ENCODE measurements at regions not wholly inside any gene's neighbourhood (a gene's known extent, or its start where the extent isn't known, plus 50 kb on each side); places are given as distances from the start of the nearest gene placed in this dataset.

- Histone ChIP-seq H2AFZ (ENCODE audit: low read length) (no peak overlapping the region), H2AK5ac (ENCODE audit: insufficient read length, low read length) (no peak overlapping the region), H3K79me2 (ENCODE audit: insufficient read depth, low read length) (no peaks in the 10 kb centered on the region), H4K20me1 (ENCODE audit: control insufficient read depth, insufficient read depth, insufficient read length) (no peaks in the 10 kb centered on the region), H3K23me2 (ENCODE audit: insufficient read length, low read depth, low read length, poor library complexity, severe bottlenecking) (no peaks in the 10 kb centered on the region), H2BK20ac (ENCODE audit: low read depth, low read length, poor library complexity, severe bottlenecking) (no peak overlapping the region), H3K79me1 (ENCODE audit: insufficient read depth, low read depth, low read length, poor library complexity, severe bottlenecking) (no peaks in the 10 kb centered on the region), H3K4me2 (ENCODE audit: insufficient read depth, insufficient read length, low read length) (no peak overlapping the region), H4K5ac (ENCODE audit: insufficient read length, low read depth, low read length) (no peak overlapping the region), H3K4me1 (ENCODE audit: insufficient read depth, low read length) (no peaks in the 10 kb centered on the region), H3K27ac (ENCODE audit: insufficient read length, low read depth, low read length) (no peak overlapping the region), H3K9ac (ENCODE audit: extremely low read depth, insufficient read length, low read length) (no peak overlapping the region), H2BK15ac (ENCODE audit: low read depth, low read length) (no peak overlapping the region), H3T11ph (ENCODE audit: low read length) (no peak overlapping the region), H4K8ac (replicated peaks; ENCODE audit: insufficient read length, low read depth, low read length) (no peak overlapping the region), H2BK12ac (ENCODE audit: insufficient read length, low read depth, low read length) (no peak overlapping the region), H3K14ac (ENCODE audit: insufficient read depth, low read length) (no peak overlapping the region; the same call in 1 of the 2 replicates), H3K56ac (ENCODE audit: insufficient read length, low read depth, low read length) (no peak overlapping the region), H3K27me3 (ENCODE audit: insufficient read depth, low read length) (no peaks in the 10 kb centered on the region), H3K23ac (ENCODE audit: insufficient read length, low read depth, low read length) (no peak overlapping the region), H2BK5ac (ENCODE audit: insufficient read length, low read length) (no peak overlapping the region), H3K9me3 (ENCODE audit: control insufficient read depth, low read depth, low read length) (no peaks in the 10 kb centered on the region), H3K4ac (ENCODE audit: low read depth, low read length) (no peak overlapping the region), H3K18ac (ENCODE audit: insufficient read length, low read depth, low read length) (no peak overlapping the region), H4K91ac (ENCODE audit: insufficient read length, low read depth, low read length) (no peak overlapping the region), H2BK120ac (ENCODE audit: low read depth, low read length, poor library complexity, severe bottlenecking) (no peak overlapping the region)
- no peak overlapping the region for H3K4me3 Mint-ChIP-seq
- WGBS (ENCODE audit: extremely low coverage, insufficient read length, low lambda C conversion rate), result no CpG with 5 or more reads among the region's 9 CpGs
- peaks cover 0 to 11% of the 10 kb centered on the region in 2 experiments; a peak in 2 of 5 replicates for H3K9me3 Mint-ChIP-seq
- TF ChIP-seq CTCF (conservative IDR thresholded peaks at IDR 0.05), result no peak
- peaks cover 0 to 4% (median 2%) of the 10 kb centered on the region in 3 experiments; a peak in 4 of 7 replicates for H3K36me3 Mint-ChIP-seq (ENCODE audit: insufficient read depth in 1 of 3, low read depth in 3 of 3)
- H3K27me3 Mint-ChIP-seq (ENCODE audit: low read depth), result no peaks in the 10 kb centered on the region
- DNase-seq, result no peak
- H3K27ac Mint-ChIP-seq, result no peak overlapping the region
- H3K4me1 Mint-ChIP-seq, result peaks cover 7 to 13% of the 10 kb centered on the region in 2 experiments
These were observed 163.0 kb downstream of the FGF9 start for GRCh38 chr13:21833921-21834320.
